H1 (cell line): ENCODE measurements at regions not wholly inside any gene's neighbourhood (a gene's known extent, or its start where the extent isn't known, plus 50 kb on each side); places are given as distances from the start of the nearest gene placed in this dataset.

Experiments
- CTCF ChIA-PET: fragments of 300-600 bp; sonication (Branson Sonifier 250); formaldehyde crosslinking; loops from one replicate; lab custom pipeline; 2021; ENCODE audit not compliant: partially characterized antibody; lab: Charles Lee
- POLR2A ChIA-PET: fragments of 300-600 bp; sonication (Branson Sonifier 250); formaldehyde crosslinking; loops from one replicate; lab custom pipeline; 2021; ENCODE audit warnings: inconsistent platforms; ENCODE audit not compliant: partially characterized antibody; lab: Charles Lee
- DNase-seq, 2 experiments: peaks; one replicate each; pipeline versions ENCODE4 v3.0.0 to v3.0.0-alpha.2; 2010 to 2022; ENCODE audit warnings: low spot score in 2 of 2, low read depth in 1 of 2, mixed read lengths in 1 of 2
- FAIRE-seq: peaks from 2 replicates; lab custom pipeline; 2011; peaks lifted over from hg19 to GRCh38; lab: Jason Lieb, UNC
- H2AFZ ChIP-seq: 2 replicates; pipeline ENCODE4 v1.8.1; 2012; ENCODE audit warnings: low read length, inconsistent platforms
- H2AK5ac ChIP-seq: 2 replicates; pipeline ENCODE4 v1.6.1; 2013; ENCODE audit warnings: low read depth, low read length
- H2BK120ac ChIP-seq: replicated peaks from 2 replicates; pipeline ENCODE3; 2013; ENCODE audit warnings: low read depth, low read length, inconsistent platforms
- H2BK12ac ChIP-seq: 2 replicates; pipeline ENCODE4 v1.6.1; 2013; ENCODE audit warnings: low read depth, low read length
- H2BK15ac ChIP-seq: 2 replicates; pipeline ENCODE4 v1.6.1; 2013; ENCODE audit warnings: low read length
- H2BK20ac ChIP-seq: 2 replicates; pipeline ENCODE4 v1.6.1; 2013; ENCODE audit warnings: low read length
- H2BK5ac ChIP-seq: 2 replicates; pipeline ENCODE4 v1.6.1; 2013; ENCODE audit warnings: low read depth, low read length
- H3K14ac ChIP-seq: 2 replicates; pipeline ENCODE4 v1.6.1; 2013; ENCODE audit warnings: inconsistent platforms; ENCODE audit not compliant: insufficient read length
- H3K18ac ChIP-seq: 2 replicates; pipeline ENCODE4 v1.6.1; 2013; ENCODE audit warnings: low read length; ENCODE audit errors: extremely low read depth
- H3K23ac ChIP-seq: 2 replicates; pipeline ENCODE4 v1.6.1; 2013; ENCODE audit warnings: inconsistent platforms; ENCODE audit not compliant: insufficient read length
- H3K23me2 ChIP-seq: 2 replicates; pipeline ENCODE4 v1.6.1; 2013; ENCODE audit warnings: low read depth, low read length
- H3K27ac ChIP-seq: 2 replicates; pipeline ENCODE4 v1.6.1; 2011; ENCODE audit warnings: low read depth, low read length, inconsistent platforms
- H3K27me3 ChIP-seq, 4 experiments: replicated peaks in 1 of 4; 1 replicate in 1 of 4; 2 replicates in 3 of 4; pipeline versions ENCODE4 v1.6.1 to v1.8.1; 2011 to 2013; ENCODE audit warnings: low read length in 3 of 4, mild to moderate bottlenecking in 3 of 4, inconsistent platforms in 2 of 4, mixed read lengths in 2 of 4, moderate library complexity in 1 of 4; ENCODE audit not compliant: control insufficient read depth in 3 of 4, insufficient read depth in 3 of 4; ENCODE audit errors: extremely low read depth in 1 of 4
- H3K36me3 ChIP-seq, 4 experiments: 2 replicates each; pipeline versions ENCODE4 v1.6.1 to v1.8.1; 2011 to 2013; ENCODE audit warnings: mild to moderate bottlenecking in 4 of 4, low read length in 3 of 4, moderate library complexity in 2 of 4, control low read depth in 1 of 4, inconsistent platforms in 1 of 4; ENCODE audit not compliant: insufficient read depth in 4 of 4, control insufficient read depth in 2 of 4
- H3K4ac ChIP-seq: replicated peaks from 2 replicates; pipeline ENCODE3; 2013; ENCODE audit warnings: low read length, low read depth, mixed read lengths, inconsistent platforms; ENCODE audit not compliant: insufficient read length
- H3K4me1 ChIP-seq, 4 experiments: replicated peaks in 1 of 4; 1 replicate in 1 of 4; 2 replicates in 3 of 4; pipeline versions ENCODE4 v1.6.1 to v1.8.1; 2011 to 2013; ENCODE audit warnings: low read length in 3 of 4, inconsistent platforms in 2 of 4, mixed read lengths in 1 of 4; ENCODE audit not compliant: insufficient read depth in 4 of 4, control insufficient read depth in 3 of 4
- H3K4me2 ChIP-seq, 2 experiments: 2 replicates each; pipeline versions ENCODE4 v1.6.1 to v1.8.1; 2011 to 2013; ENCODE audit warnings: low read depth in 2 of 2, low read length in 2 of 2, control low read depth in 1 of 2, inconsistent platforms in 1 of 2, mild to moderate bottlenecking in 1 of 2; ENCODE audit not compliant: insufficient read depth in 1 of 2
- H3K4me3 ChIP-seq, 4 experiments: fragments of 200-600, 300-600 bp in 1 of 4; sonication (generic), shearing (Covaris generic), sonication (Bioruptor Twin) in 1 of 4; 2 replicates each; pipeline versions ENCODE4 v1.5.1 to v1.8.1; 2011 to 2016; ENCODE audit warnings: low read length in 4 of 4, low read depth in 3 of 4, control low read depth in 2 of 4, inconsistent platforms in 2 of 4, mild to moderate bottlenecking in 2 of 4, mixed read lengths in 1 of 4, moderate library complexity in 1 of 4; ENCODE audit not compliant: insufficient read depth in 2 of 4; ENCODE audit errors: extremely low read depth in 1 of 4
- H3K56ac ChIP-seq: replicated peaks from 2 replicates; pipeline ENCODE3; 2013; ENCODE audit warnings: low read depth, mild to moderate bottlenecking, mixed read lengths, low read length, inconsistent platforms; ENCODE audit not compliant: insufficient read length
- H3K79me1 ChIP-seq: 2 replicates; pipeline ENCODE4 v1.6.1; 2013; ENCODE audit warnings: low read depth, low read length, control low read depth
- H3K79me2 ChIP-seq, 2 experiments: 2 replicates each; pipeline versions ENCODE4 v1.6.1 to v1.8.1; 2012 to 2013; ENCODE audit warnings: low read length in 2 of 2, mild to moderate bottlenecking in 2 of 2, inconsistent platforms in 1 of 2; ENCODE audit not compliant: insufficient read depth in 2 of 2, control insufficient read depth in 1 of 2
- H3K9ac ChIP-seq, 4 experiments: replicated peaks in 1 of 4; 1 replicate in 1 of 4; 2 replicates in 3 of 4; pipeline versions ENCODE4 v1.6.1 to v1.8.1; 2011 to 2013; ENCODE audit warnings: low read depth in 3 of 4, low read length in 3 of 4, control low read depth in 2 of 4, mild to moderate bottlenecking in 2 of 4, moderate library complexity in 2 of 4, inconsistent platforms in 1 of 4; ENCODE audit errors: extremely low read depth in 1 of 4
- H3K9me3 ChIP-seq, 2 experiments: 2 replicates each; pipeline versions ENCODE4 v1.6.1 to v1.8.1; 2012 to 2013; ENCODE audit warnings: mild to moderate bottlenecking in 2 of 2, moderate library complexity in 2 of 2, control low read depth in 1 of 2, inconsistent platforms in 1 of 2, low read depth in 1 of 2, low read length in 1 of 2, mixed read lengths in 1 of 2; ENCODE audit not compliant: insufficient read depth in 2 of 2
- H4K20me1 ChIP-seq, 2 experiments: replicated peaks in 1 of 2; 2 replicates each; pipeline versions ENCODE3 to v1.8.1; 2011 to 2013; ENCODE audit warnings: inconsistent platforms in 2 of 2, low read length in 2 of 2, mild to moderate bottlenecking in 1 of 2; ENCODE audit not compliant: insufficient read depth in 2 of 2, control insufficient read depth in 1 of 2
- H4K5ac ChIP-seq: 2 replicates; pipeline ENCODE4 v1.6.1; 2013; ENCODE audit warnings: low read length, low read depth, mixed read lengths, inconsistent platforms; ENCODE audit not compliant: insufficient read length
- H4K8ac ChIP-seq: 2 replicates; pipeline ENCODE4 v1.8.0; 2013; ENCODE audit warnings: mild to moderate bottlenecking, moderate library complexity, low read length, inconsistent platforms; ENCODE audit not compliant: insufficient read depth; ENCODE audit errors: extremely low read depth
- H4K91ac ChIP-seq: replicated peaks from 2 replicates; pipeline ENCODE3; 2013; ENCODE audit warnings: low read length, mixed read lengths, inconsistent platforms; ENCODE audit not compliant: insufficient read length
- POLR2A ChIP-seq, 2 experiments: IDR thresholded peaks; 1 replicate in 1 of 2; 2 replicates in 1 of 2; pipeline ENCODE4 v1.6.1; 2011; ENCODE audit warnings: low read depth in 2 of 2, low read length in 2 of 2, mild to moderate bottlenecking in 2 of 2; ENCODE audit errors: control extremely low read depth in 1 of 2
- RAD21 ChIP-seq, 2 experiments: IDR thresholded peaks in 1 of 2; conservative IDR thresholded peaks in 1 of 2; 2 replicates each; pipeline ENCODE4 v1.6.1; 2011; ENCODE audit warnings: low read depth in 2 of 2, low read length in 2 of 2, improper control_type of control experiment in 1 of 2, inconsistent platforms in 1 of 2, mild to moderate bottlenecking in 1 of 2, moderate library complexity in 1 of 2
- RBBP5 ChIP-seq: IDR thresholded peaks from 2 replicates; pipeline ENCODE4 v1.7.1; 2012; ENCODE audit warnings: low read depth, mild to moderate bottlenecking, inconsistent platforms, low read length, moderate library complexity, borderline replicate concordance
- RFX5 ChIP-seq: IDR thresholded peaks from 2 replicates; pipeline ENCODE4 v1.6.1; 2011; ENCODE audit warnings: low read depth, low read length, improper control_type of control experiment, borderline replicate concordance
- WGBS, 2 experiments: shearing (Covaris generic) in 1 of 2; methylation state at CpG; one replicate each; pipeline versions ENCODE4 v1.1.6 to v1.1.7; 2013 to 2015; ENCODE audit warnings: low lambda C conversion rate in 2 of 2, mixed read lengths in 2 of 2, inconsistent platforms in 1 of 2, low coverage in 1 of 2, missing lambda C conversion rate in 1 of 2; ENCODE audit not compliant: insufficient replicate concordance in 2 of 2, insufficient coverage in 1 of 2, insufficient read length in 1 of 2; ENCODE audit errors: extremely low coverage in 1 of 2, missing lambda C conversion rate in 1 of 2; 5-methylcytosine and 5-hydroxymethylcytosine counted together
- TF ChIP-seq, protein P1 (sequence below), 3 experiments: IDR thresholded peaks; 1 replicate in 2 of 3; 2 replicates in 1 of 3; pipeline versions ENCODE4 v1.5.1 to v1.6.1; 2011; ENCODE audit warnings: low read length in 3 of 3, mild to moderate bottlenecking in 3 of 3, inconsistent platforms in 2 of 3, low read depth in 1 of 3, moderate library complexity in 1 of 3; ENCODE audit not compliant: insufficient read depth in 1 of 3; ENCODE audit errors: control extremely low read depth in 1 of 3

DNA sequence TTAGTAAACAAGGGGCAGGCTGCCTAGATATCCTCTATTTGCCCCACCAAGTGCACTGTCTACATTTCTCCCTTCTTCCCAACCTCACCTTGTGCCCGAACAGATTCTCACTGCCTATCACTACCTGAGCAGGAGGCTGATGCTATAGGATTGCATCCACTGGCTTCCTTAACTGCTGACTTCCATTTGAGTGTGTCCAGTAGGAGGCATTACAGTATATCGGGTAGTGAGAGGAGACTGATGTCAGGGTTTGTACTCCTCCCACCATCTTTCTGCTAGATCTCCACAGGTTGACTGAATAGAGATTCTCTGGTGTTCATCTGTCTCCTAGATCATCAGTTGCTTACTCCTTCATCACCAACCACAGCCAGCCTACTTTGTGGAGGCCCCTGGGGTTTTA is 796.3 kb downstream of the LRRIQ3 start:
- TF ChIP-seq POLR2A (IDR thresholded peaks at IDR 0.05; ENCODE audit: control extremely low read depth in 1 of 2, low read depth in 2 of 2, low read length in 2 of 2) (no peak), RAD21 (IDR thresholded peaks at IDR 0.05 in 1 of 2, conservative IDR thresholded peaks at IDR 0.05 in 1 of 2; ENCODE audit: low read depth in 2 of 2, low read length in 2 of 2) (peak; percentile 63 to 66), RFX5 (no peak), RBBP5 (no peak)
- TF ChIP-seq, protein P1, sequence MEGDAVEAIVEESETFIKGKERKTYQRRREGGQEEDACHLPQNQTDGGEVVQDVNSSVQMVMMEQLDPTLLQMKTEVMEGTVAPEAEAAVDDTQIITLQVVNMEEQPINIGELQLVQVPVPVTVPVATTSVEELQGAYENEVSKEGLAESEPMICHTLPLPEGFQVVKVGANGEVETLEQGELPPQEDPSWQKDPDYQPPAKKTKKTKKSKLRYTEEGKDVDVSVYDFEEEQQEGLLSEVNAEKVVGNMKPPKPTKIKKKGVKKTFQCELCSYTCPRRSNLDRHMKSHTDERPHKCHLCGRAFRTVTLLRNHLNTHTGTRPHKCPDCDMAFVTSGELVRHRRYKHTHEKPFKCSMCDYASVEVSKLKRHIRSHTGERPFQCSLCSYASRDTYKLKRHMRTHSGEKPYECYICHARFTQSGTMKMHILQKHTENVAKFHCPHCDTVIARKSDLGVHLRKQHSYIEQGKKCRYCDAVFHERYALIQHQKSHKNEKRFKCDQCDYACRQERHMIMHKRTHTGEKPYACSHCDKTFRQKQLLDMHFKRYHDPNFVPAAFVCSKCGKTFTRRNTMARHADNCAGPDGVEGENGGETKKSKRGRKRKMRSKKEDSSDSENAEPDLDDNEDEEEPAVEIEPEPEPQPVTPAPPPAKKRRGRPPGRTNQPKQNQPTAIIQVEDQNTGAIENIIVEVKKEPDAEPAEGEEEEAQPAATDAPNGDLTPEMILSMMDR (IDR thresholded peaks at IDR 0.05; ENCODE audit: control extremely low read depth in 1 of 3, insufficient read depth in 1 of 3, low read depth in 1 of 3, low read length in 3 of 3): peak in 2 of 3 experiments; percentile 40 to 65; a peak in 3 of 4 replicates
- Histone ChIP-seq H3K4me2 (no peak overlapping the region), H2BK12ac (no peak overlapping the region), H3K4ac (no peak overlapping the region), H3K79me1 (no peaks in the 10 kb centered on the region), H3K9ac (no peak overlapping the region), H2BK5ac (no peak overlapping the region), H3K27ac (no peak overlapping the region), H3K56ac (no peak overlapping the region), H3K36me3 (no peaks in the 10 kb centered on the region), H3K23me2 (no peaks in the 10 kb centered on the region), H4K91ac (no peak overlapping the region), H3K79me2 (no peaks in the 10 kb centered on the region), H3K14ac (no peak overlapping the region), H3K27me3 (no peaks in the 10 kb centered on the region), H3K4me3 (no peak overlapping the region), H3K18ac (no peak overlapping the region), H3K9me3 (no peaks in the 10 kb centered on the region), H2AFZ (peak overlapping the region; percentile 31; the same call in 1 of the 2 replicates), H4K5ac (no peak overlapping the region), H2BK120ac (no peak overlapping the region), H4K20me1 (no peaks in the 10 kb centered on the region), H2AK5ac (no peak overlapping the region), H3K4me1 (no peaks in the 10 kb centered on the region), H2BK15ac (no peak overlapping the region), H2BK20ac (no peak overlapping the region), H3K23ac (no peak overlapping the region), H4K8ac (no peak overlapping the region)
- WGBS, 2 experiments: 100% methylated on average over 2 of the region's 2 CpGs; no CpG with 5 or more reads in 1 of the 2 experiments
- ChIA-PET CTCF (interaction anchor here (1.0 kb wide), 1 partner anchor 9 kb away, joined by 3 read pairs; no protein-coding TSS in a partner anchor), POLR2A (no interaction called here)
- no peak for DNase-seq
- FAIRE-seq: no peak
